Lower lobe of right lung (tissue), 2 donors: ENCODE measurements at regions not wholly inside any gene's neighbourhood (a gene's known extent, or its start where the extent isn't known, plus 50 kb on each side); places are given as distances from the start of the nearest gene placed in this dataset.

Experiments used
- ATAC-seq, 2 donors: fragments of 200-7000 bp; cut with Tn5 transposase; one replicate each; pipeline ENCODE4 v1.9.1; 2020 to 2022; ENCODE audit warnings: mild to moderate bottlenecking in 2 of 2, moderate library complexity in 2 of 2
- DNase-seq: peaks from one replicate; pipeline ENCODE4 v3.0.0-alpha.2; 2020
- H3K27ac ChIP-seq: fragments of 200-600 bp; one replicate; pipeline ENCODE4 v1.8.0; 2022
- H3K27me3 ChIP-seq: fragments of 200-600 bp; one replicate; pipeline ENCODE4 v1.8.0; 2022; ENCODE audit warnings: low read depth
- H3K36me3 ChIP-seq: fragments of 200-600 bp; one replicate; pipeline ENCODE4 v1.8.0; 2022; ENCODE audit warnings: mild to moderate bottlenecking
- H3K4me1 ChIP-seq: fragments of 200-600 bp; one replicate; pipeline ENCODE4 v1.8.0; 2022
- H3K4me3 ChIP-seq: fragments of 200-600 bp; one replicate; pipeline ENCODE4 v1.8.0; 2022; ENCODE audit warnings: mild to moderate bottlenecking
- H3K9me3 ChIP-seq: fragments of 200-600 bp; one replicate; pipeline ENCODE4 v1.8.0; 2022
- CTCF ChIP-seq: fragments of 200-600 bp; IDR thresholded peaks from one replicate; pipeline ENCODE4 v1.8.0; 2022; ENCODE audit warnings: antibody characterized with exemption, mild to moderate bottlenecking
- intact Hi-C: fragments of 100-400 bp; cut with DNase I; formaldehyde crosslinking; loops from one replicate; pipeline ENCODE4 v1.11.0; 2022
- donor health status: DM: no; HTN: yes; CAD: no; lungs with severe emphysema.

- H3K4me3 ChIP-seq, result no peak overlapping the region
- H3K9me3 ChIP-seq, result no peaks in the 10 kb centered on the region
- H3K27me3 ChIP-seq, result no peaks in the 10 kb centered on the region
- DNase-seq, result no peak
- H3K36me3 ChIP-seq, result no peaks in the 10 kb centered on the region
- no peaks in the 10 kb centered on the region for H3K4me1 ChIP-seq
- ATAC-seq, result no peak
- no peak overlapping the region for H3K27ac ChIP-seq
- no peak for TF ChIP-seq CTCF
- intact Hi-C loops, result no loop called here
Observed at GRCh38 chr3:104458657-104459056, 908.1 kb upstream of the ALCAM start.

GRCh38 chr3:104460477-104461406 is 906.0 kb upstream of the ALCAM start:
- H3K4me3 ChIP-seq, result no peak overlapping the region
- intact Hi-C loops, result no loop called here
- no peak for ATAC-seq
- H3K4me1 ChIP-seq, result no peaks in the 10 kb centered on the region
- peak; percentile 14 for TF ChIP-seq CTCF
- no peak overlapping the region for H3K27ac ChIP-seq
- no peaks in the 10 kb centered on the region for H3K27me3 ChIP-seq
- H3K9me3 ChIP-seq, result peaks cover 6% of the 10 kb centered on the region
- no peaks in the 10 kb centered on the region for H3K36me3 ChIP-seq
- no peak for DNase-seq

- no peak for TF ChIP-seq CTCF
- Histone ChIP-seq H3K27ac (no peak overlapping the region), H3K4me1 (no peaks in the 10 kb centered on the region), H3K36me3 (no peaks in the 10 kb centered on the region), H3K4me3 (no peak overlapping the region), H3K9me3 (peaks cover 6% of the 10 kb centered on the region), H3K27me3 (no peaks in the 10 kb centered on the region)
- intact Hi-C loops, result no loop called here
- no peak for DNase-seq
- ATAC-seq, result no peak
Observed at GRCh38 chr3:104461431-104461830, 905.3 kb upstream of the ALCAM start.

- Histone ChIP-seq H3K36me3 (no peaks in the 10 kb centered on the region), H3K27me3 (no peaks in the 10 kb centered on the region), H3K4me1 (no peaks in the 10 kb centered on the region), H3K4me3 (no peak overlapping the region), H3K27ac (no peak overlapping the region), H3K9me3 (peaks cover 19% of the 10 kb centered on the region)
- no peak for TF ChIP-seq CTCF
- no peak for ATAC-seq
- intact Hi-C loops, result no loop called here
- DNase-seq, result no peak
Observed at GRCh38 chr3:104472221-104472620, 894.5 kb upstream of the ALCAM start.

DNA sequence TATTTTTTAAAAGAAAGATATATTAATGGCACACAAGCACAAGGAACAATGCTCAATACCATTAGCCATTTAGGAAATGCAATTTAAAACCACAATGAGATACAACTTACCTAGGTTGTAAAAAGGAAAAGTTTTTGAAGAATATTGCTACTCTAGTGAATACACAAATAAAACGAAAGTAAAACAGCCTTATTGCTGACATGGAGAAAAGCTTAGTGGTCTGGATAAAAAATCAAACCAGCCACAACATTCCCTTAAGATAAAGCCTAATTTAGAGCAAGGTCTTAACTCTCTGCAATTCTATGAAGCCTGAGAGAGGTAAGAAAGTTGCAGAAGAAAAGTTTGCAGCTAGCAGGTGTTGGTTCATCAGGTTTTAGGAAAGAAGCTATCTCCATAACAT is 892.7 kb upstream of the ALCAM start:
- H3K27ac ChIP-seq, result no peak overlapping the region
- intact Hi-C loops, result no loop called here
- H3K27me3 ChIP-seq, result no peaks in the 10 kb centered on the region
- no peak overlapping the region for H3K4me3 ChIP-seq
- no peak for TF ChIP-seq CTCF
- H3K9me3 ChIP-seq, result peaks cover 19% of the 10 kb centered on the region
- DNase-seq (no peak), ATAC-seq (no peak)
- no peaks in the 10 kb centered on the region for H3K36me3 ChIP-seq
- no peaks in the 10 kb centered on the region for H3K4me1 ChIP-seq
